ENCODE measurements at regions not wholly inside any gene's neighbourhood (a gene's known extent, or its start where the extent isn't known, plus 50 kb on each side); places are given as distances from the start of the nearest gene placed in this dataset.

GRCh38 chr15:94943888-94944287, 712.5 kb downstream of the MCTP2 start:
- no peak for TF ChIP-seq EZH2 (IDR thresholded peaks at IDR 0.05; ENCODE audit: insufficient read depth, poor library complexity, severe bottlenecking)
- no peak for TF ChIP-seq EZH2phosphoT487 (IDR thresholded peaks at IDR 0.05; ENCODE audit: insufficient read depth, low read depth)

Data from GM23248 (cell line).